ENCODE measurements at regions not wholly inside any gene's neighbourhood (a gene's known extent, or its start where the extent isn't known, plus 50 kb on each side); places are given as distances from the start of the nearest gene placed in this dataset.

- no peak overlapping the region for H2AFZ ChIP-seq (ENCODE audit: low read length)
- H3K4me1 ChIP-seq (ENCODE audit: control insufficient read depth, extremely low read depth, insufficient read depth, low read length) = no peaks in the 10 kb centered on the region
- H3K36me3 ChIP-seq (ENCODE audit: control insufficient read depth, insufficient read depth, low read length) = no peaks in the 10 kb centered on the region
- no peak for DNase-seq (ENCODE audit: low read depth in 2 of 2)
- no peak overlapping the region for H3K4me3 ChIP-seq (replicated peaks in 1 of 4; ENCODE audit: control extremely low read depth in 1 of 4, insufficient read depth in 1 of 4, low read depth in 3 of 4, low read length in 4 of 4)
- H3K4me2 ChIP-seq (ENCODE audit: extremely low read depth, insufficient read depth, low read length) = no peak overlapping the region
- no peaks in the 10 kb centered on the region for H4K20me1 ChIP-seq (ENCODE audit: control insufficient read depth, extremely low read depth, insufficient read depth, low read length)
- no peaks in the 10 kb centered on the region for H3K9me3 ChIP-seq (ENCODE audit: control insufficient read depth, insufficient read depth, low read depth, low read length)
- no peaks in the 10 kb centered on the region for H3K79me2 ChIP-seq (ENCODE audit: control insufficient read depth, insufficient read depth, low read length)
- H3K27ac ChIP-seq (ENCODE audit: insufficient read depth, low read length) = no peak overlapping the region
- TF ChIP-seq EZH2 (IDR thresholded peaks at IDR 0.05; ENCODE audit: low read length, missing control alignments) = no peak
- TF ChIP-seq, protein P1, sequence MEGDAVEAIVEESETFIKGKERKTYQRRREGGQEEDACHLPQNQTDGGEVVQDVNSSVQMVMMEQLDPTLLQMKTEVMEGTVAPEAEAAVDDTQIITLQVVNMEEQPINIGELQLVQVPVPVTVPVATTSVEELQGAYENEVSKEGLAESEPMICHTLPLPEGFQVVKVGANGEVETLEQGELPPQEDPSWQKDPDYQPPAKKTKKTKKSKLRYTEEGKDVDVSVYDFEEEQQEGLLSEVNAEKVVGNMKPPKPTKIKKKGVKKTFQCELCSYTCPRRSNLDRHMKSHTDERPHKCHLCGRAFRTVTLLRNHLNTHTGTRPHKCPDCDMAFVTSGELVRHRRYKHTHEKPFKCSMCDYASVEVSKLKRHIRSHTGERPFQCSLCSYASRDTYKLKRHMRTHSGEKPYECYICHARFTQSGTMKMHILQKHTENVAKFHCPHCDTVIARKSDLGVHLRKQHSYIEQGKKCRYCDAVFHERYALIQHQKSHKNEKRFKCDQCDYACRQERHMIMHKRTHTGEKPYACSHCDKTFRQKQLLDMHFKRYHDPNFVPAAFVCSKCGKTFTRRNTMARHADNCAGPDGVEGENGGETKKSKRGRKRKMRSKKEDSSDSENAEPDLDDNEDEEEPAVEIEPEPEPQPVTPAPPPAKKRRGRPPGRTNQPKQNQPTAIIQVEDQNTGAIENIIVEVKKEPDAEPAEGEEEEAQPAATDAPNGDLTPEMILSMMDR (conservative IDR thresholded peaks at IDR 0.05 in 1 of 2, IDR thresholded peaks at IDR 0.05 in 1 of 2; ENCODE audit: low read depth in 1 of 2, low read length in 2 of 2) = no peak
- H3K9ac ChIP-seq (ENCODE audit: insufficient read depth, low read length) = no peak overlapping the region
- no peaks in the 10 kb centered on the region for H3K27me3 ChIP-seq (ENCODE audit: control insufficient read depth, insufficient read depth, low read length)
Measured at GRCh38 chr16:26665166-26665939, 401.4 kb upstream of the C16orf82 start.

GRCh38 chr16:26666486-26666885, 400.2 kb upstream of the C16orf82 start:
- Histone ChIP-seq H3K4me1 (ENCODE audit: control insufficient read depth, extremely low read depth, insufficient read depth, low read length) (no peaks in the 10 kb centered on the region), H2AFZ (ENCODE audit: low read length) (no peak overlapping the region), H3K9me3 (ENCODE audit: control insufficient read depth, insufficient read depth, low read depth, low read length) (no peaks in the 10 kb centered on the region), H3K9ac (ENCODE audit: insufficient read depth, low read length) (no peak overlapping the region), H3K27ac (ENCODE audit: insufficient read depth, low read length) (no peak overlapping the region), H3K36me3 (ENCODE audit: control insufficient read depth, insufficient read depth, low read length) (no peaks in the 10 kb centered on the region), H4K20me1 (ENCODE audit: control insufficient read depth, extremely low read depth, insufficient read depth, low read length) (no peaks in the 10 kb centered on the region), H3K27me3 (ENCODE audit: control insufficient read depth, insufficient read depth, low read length) (no peaks in the 10 kb centered on the region), H3K4me3 (replicated peaks in 1 of 4; ENCODE audit: control extremely low read depth in 1 of 4, insufficient read depth in 1 of 4, low read depth in 3 of 4, low read length in 4 of 4) (no peak overlapping the region), H3K4me2 (ENCODE audit: extremely low read depth, insufficient read depth, low read length) (no peak overlapping the region), H3K79me2 (ENCODE audit: control insufficient read depth, insufficient read depth, low read length) (no peaks in the 10 kb centered on the region)
- TF ChIP-seq, protein P1 (conservative IDR thresholded peaks at IDR 0.05 in 1 of 2, IDR thresholded peaks at IDR 0.05 in 1 of 2; ENCODE audit: low read depth in 1 of 2, low read length in 2 of 2) = no peak
- TF ChIP-seq EZH2 (IDR thresholded peaks at IDR 0.05; ENCODE audit: low read length, missing control alignments) = no peak
- DNase-seq (ENCODE audit: low read depth in 2 of 2) = no peak

GRCh38 chr16:26667307-26667706, 399.4 kb upstream of the C16orf82 start:
- no peaks in the 10 kb centered on the region for H3K79me2 ChIP-seq (ENCODE audit: control insufficient read depth, insufficient read depth, low read length)
- no peak overlapping the region for H3K9ac ChIP-seq (ENCODE audit: insufficient read depth, low read length)
- no peaks in the 10 kb centered on the region for H3K9me3 ChIP-seq (ENCODE audit: control insufficient read depth, insufficient read depth, low read depth, low read length)
- H4K20me1 ChIP-seq (ENCODE audit: control insufficient read depth, extremely low read depth, insufficient read depth, low read length) = no peaks in the 10 kb centered on the region
- no peak overlapping the region for H3K27ac ChIP-seq (ENCODE audit: insufficient read depth, low read length)
- H3K4me3 ChIP-seq (replicated peaks in 1 of 4; ENCODE audit: control extremely low read depth in 1 of 4, insufficient read depth in 1 of 4, low read depth in 3 of 4, low read length in 4 of 4) = no peak overlapping the region
- H3K27me3 ChIP-seq (ENCODE audit: control insufficient read depth, insufficient read depth, low read length) = no peaks in the 10 kb centered on the region
- no peak for DNase-seq (ENCODE audit: low read depth in 2 of 2)
- TF ChIP-seq EZH2 (IDR thresholded peaks at IDR 0.05; ENCODE audit: low read length, missing control alignments) = no peak
- TF ChIP-seq, protein P1 (conservative IDR thresholded peaks at IDR 0.05 in 1 of 2, IDR thresholded peaks at IDR 0.05 in 1 of 2; ENCODE audit: low read depth in 1 of 2, low read length in 2 of 2) = no peak
- no peaks in the 10 kb centered on the region for H3K4me1 ChIP-seq (ENCODE audit: control insufficient read depth, extremely low read depth, insufficient read depth, low read length)
- H3K36me3 ChIP-seq (ENCODE audit: control insufficient read depth, insufficient read depth, low read length) = no peaks in the 10 kb centered on the region
- no peak overlapping the region for H2AFZ ChIP-seq (ENCODE audit: low read length)
- no peak overlapping the region for H3K4me2 ChIP-seq (ENCODE audit: extremely low read depth, insufficient read depth, low read length)

Measured in fibroblast of lung (primary cell).